GM12878 (cell line): ENCODE measurements at regions not wholly inside any gene's neighbourhood (a gene's known extent, or its start where the extent isn't known, plus 50 kb on each side); places are given as distances from the start of the nearest gene placed in this dataset.

Experiments
- TF ChIP-seq, protein P1 (sequence below): IDR thresholded peaks from 2 replicates; pipeline ENCODE4 v1.6.1; 2012; ENCODE audit warnings: low read depth, low read length, improper control_type of control experiment
- TF ChIP-seq, protein P2 (sequence below), 3 experiments: IDR thresholded peaks in 2 of 3; conservative IDR thresholded peaks in 1 of 3; 2 replicates each; pipeline ENCODE4 v1.5.1; 2011; ENCODE audit warnings: low read depth in 3 of 3, low read length in 3 of 3, mild to moderate bottlenecking in 3 of 3, control low read depth in 2 of 3, moderate library complexity in 2 of 3, inconsistent platforms in 1 of 3, mixed read lengths in 1 of 3; ENCODE audit not compliant: control insufficient read depth in 2 of 3, insufficient read depth in 1 of 3; ENCODE audit errors: extremely low read depth in 1 of 3
- TF ChIP-seq, protein P3 (sequence below): IDR thresholded peaks from 2 replicates; pipeline ENCODE4 v1.6.1; 2011; ENCODE audit warnings: low read depth, mild to moderate bottlenecking, low read length, moderate library complexity, borderline replicate concordance; ENCODE audit errors: extremely low read depth

DNA sequence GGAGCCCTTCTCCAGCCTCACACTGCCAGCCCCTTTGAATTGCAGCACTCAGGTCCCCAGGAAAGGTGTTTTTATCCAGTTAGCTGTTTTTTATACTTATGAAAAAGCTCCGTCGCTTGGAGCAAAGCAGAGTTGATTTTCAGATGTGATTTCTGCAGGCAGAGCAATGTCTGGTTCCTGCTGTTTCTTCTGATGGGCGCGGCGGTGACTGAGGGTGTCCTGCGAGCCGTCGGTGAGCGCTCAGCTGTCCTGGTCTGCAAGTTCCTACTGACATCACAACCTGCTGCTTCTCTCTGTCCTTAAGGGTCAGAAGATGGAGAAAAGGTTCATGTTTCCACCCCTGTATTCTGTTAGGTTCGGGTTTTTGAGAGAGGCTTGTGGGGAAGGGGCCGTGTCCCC is 109.6 kb upstream of the FAM20C start:
- TF ChIP-seq, protein P1, sequence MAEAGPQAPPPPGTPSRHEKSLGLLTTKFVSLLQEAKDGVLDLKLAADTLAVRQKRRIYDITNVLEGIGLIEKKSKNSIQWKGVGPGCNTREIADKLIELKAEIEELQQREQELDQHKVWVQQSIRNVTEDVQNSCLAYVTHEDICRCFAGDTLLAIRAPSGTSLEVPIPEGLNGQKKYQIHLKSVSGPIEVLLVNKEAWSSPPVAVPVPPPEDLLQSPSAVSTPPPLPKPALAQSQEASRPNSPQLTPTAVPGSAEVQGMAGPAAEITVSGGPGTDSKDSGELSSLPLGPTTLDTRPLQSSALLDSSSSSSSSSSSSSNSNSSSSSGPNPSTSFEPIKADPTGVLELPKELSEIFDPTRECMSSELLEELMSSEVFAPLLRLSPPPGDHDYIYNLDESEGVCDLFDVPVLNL, result no peak
- TF ChIP-seq, protein P2, sequence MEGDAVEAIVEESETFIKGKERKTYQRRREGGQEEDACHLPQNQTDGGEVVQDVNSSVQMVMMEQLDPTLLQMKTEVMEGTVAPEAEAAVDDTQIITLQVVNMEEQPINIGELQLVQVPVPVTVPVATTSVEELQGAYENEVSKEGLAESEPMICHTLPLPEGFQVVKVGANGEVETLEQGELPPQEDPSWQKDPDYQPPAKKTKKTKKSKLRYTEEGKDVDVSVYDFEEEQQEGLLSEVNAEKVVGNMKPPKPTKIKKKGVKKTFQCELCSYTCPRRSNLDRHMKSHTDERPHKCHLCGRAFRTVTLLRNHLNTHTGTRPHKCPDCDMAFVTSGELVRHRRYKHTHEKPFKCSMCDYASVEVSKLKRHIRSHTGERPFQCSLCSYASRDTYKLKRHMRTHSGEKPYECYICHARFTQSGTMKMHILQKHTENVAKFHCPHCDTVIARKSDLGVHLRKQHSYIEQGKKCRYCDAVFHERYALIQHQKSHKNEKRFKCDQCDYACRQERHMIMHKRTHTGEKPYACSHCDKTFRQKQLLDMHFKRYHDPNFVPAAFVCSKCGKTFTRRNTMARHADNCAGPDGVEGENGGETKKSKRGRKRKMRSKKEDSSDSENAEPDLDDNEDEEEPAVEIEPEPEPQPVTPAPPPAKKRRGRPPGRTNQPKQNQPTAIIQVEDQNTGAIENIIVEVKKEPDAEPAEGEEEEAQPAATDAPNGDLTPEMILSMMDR (IDR thresholded peaks at IDR 0.05 in 2 of 3, conservative IDR thresholded peaks at IDR 0.05 in 1 of 3; ENCODE audit: control insufficient read depth in 2 of 3, extremely low read depth in 1 of 3, insufficient read depth in 1 of 3, low read depth in 3 of 3, low read length in 3 of 3), result no peak
- TF ChIP-seq, protein P3, sequence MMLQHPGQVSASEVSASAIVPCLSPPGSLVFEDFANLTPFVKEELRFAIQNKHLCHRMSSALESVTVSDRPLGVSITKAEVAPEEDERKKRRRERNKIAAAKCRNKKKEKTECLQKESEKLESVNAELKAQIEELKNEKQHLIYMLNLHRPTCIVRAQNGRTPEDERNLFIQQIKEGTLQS, result no peak
